ENCODE measurements at regions not wholly inside any gene's neighbourhood (a gene's known extent, or its start where the extent isn't known, plus 50 kb on each side); places are given as distances from the start of the nearest gene placed in this dataset.
A peak's percentile ranks its signal among the peaks of the same experiment; 100 is the strongest.

GRCh38 chr12:91377436-91377835 lies 194.8 kb upstream of the DCN start:
- no peak for DNase-seq
- H3K27me3 ChIP-seq, result no peaks in the 10 kb centered on the region
- TF ChIP-seq CTCF (IDR thresholded peaks at IDR 0.05) (no peak), POLR2A (IDR thresholded peaks at IDR 0.05) (no peak)

GRCh38 chr12:91373086-91373485 lies 190.5 kb upstream of the DCN start:
- Histone ChIP-seq H3K27ac (no peak overlapping the region), H3K4me1 (no peaks in the 10 kb centered on the region), H3K36me3 (no peaks in the 10 kb centered on the region), H3K27me3 (no peaks in the 10 kb centered on the region), H3K4me3 (no peak overlapping the region), H3K9me3 (no peaks in the 10 kb centered on the region)
- DNase-seq (no peak), ATAC-seq (no peak)
- WGBS (ENCODE audit: insufficient coverage, low coverage, low lambda C conversion rate, missing lambda C conversion rate), result 46% methylated on average over 2 of the region's 2 CpGs
- intact Hi-C loops (cut with DNase I), result no loop called here
- TF ChIP-seq POLR2A (IDR thresholded peaks at IDR 0.05) (no peak), CTCF (IDR thresholded peaks at IDR 0.05) (no peak)

More at GRCh38 chr12:91377436-91377835, 194.8 kb upstream of the DCN start:
- 71% methylated on average over 3 of the region's 3 CpGs for WGBS (ENCODE audit: insufficient coverage, low coverage, low lambda C conversion rate, missing lambda C conversion rate)
- intact Hi-C loops (cut with DNase I), result no loop called here
- Histone ChIP-seq H3K27ac (no peak overlapping the region), H3K9me3 (no peaks in the 10 kb centered on the region), H3K4me1 (no peaks in the 10 kb centered on the region), H3K36me3 (no peaks in the 10 kb centered on the region), H3K4me3 (no peak overlapping the region)
- no peak for ATAC-seq

- intact Hi-C loops (cut with DNase I), result no loop called here
- DNase-seq, result no peak
- Histone ChIP-seq H3K27ac (no peak overlapping the region), H3K4me1 (no peaks in the 10 kb centered on the region), H3K9me3 (no peaks in the 10 kb centered on the region), H3K4me3 (no peak overlapping the region), H3K36me3 (no peaks in the 10 kb centered on the region), H3K27me3 (no peaks in the 10 kb centered on the region)
- TF ChIP-seq CTCF (IDR thresholded peaks at IDR 0.05), result no peak
- TF ChIP-seq POLR2A (IDR thresholded peaks at IDR 0.05), result no peak
- WGBS (ENCODE audit: insufficient coverage, low coverage, low lambda C conversion rate, missing lambda C conversion rate), result 59% methylated on average over 4 of the region's 4 CpGs
- ATAC-seq, result no peak
Observed at GRCh38 chr12:91370086-91370868, 187.7 kb upstream of the DCN start.

- Histone ChIP-seq H3K27ac (no peak overlapping the region), H3K36me3 (no peaks in the 10 kb centered on the region), H3K4me3 (no peak overlapping the region), H3K27me3 (no peaks in the 10 kb centered on the region), H3K9me3 (no peaks in the 10 kb centered on the region), H3K4me1 (no peaks in the 10 kb centered on the region)
- TF ChIP-seq CTCF (IDR thresholded peaks at IDR 0.05) (no peak), POLR2A (IDR thresholded peaks at IDR 0.05) (no peak)
- DNase-seq, result no peak
- 50% methylated on average over 3 of the region's 4 CpGs for WGBS (ENCODE audit: insufficient coverage, low coverage, low lambda C conversion rate, missing lambda C conversion rate)
- intact Hi-C loops (cut with DNase I), result no loop called here
- peak in 1 of 4 donors; percentile 48 for ATAC-seq
Observed at GRCh38 chr12:91368613-91369012, 186.0 kb upstream of the DCN start.

All from right lobe of liver (tissue), 6 donors.